Stimulated activated CD4-positive, alpha-beta T cell treated with anti-CD3 and anti-CD28 coated beads, Interleukin-4, amount 100 ng/mL, for 24 hours (primary cell): ENCODE measurements at regions not wholly inside any gene's neighbourhood (a gene's known extent, or its start where the extent isn't known, plus 50 kb on each side); places are given as distances from the start of the nearest gene placed in this dataset.
"Not testable (repeated sequence)": the region's sequence is repeated elsewhere in the genome, so short reads cannot be mapped to it uniquely, and the experiment has no call there.

Source experiments
- DNase-seq: peaks from one replicate; pipeline ENCODE4 v3.0.0-alpha.2; 2020

DNA sequence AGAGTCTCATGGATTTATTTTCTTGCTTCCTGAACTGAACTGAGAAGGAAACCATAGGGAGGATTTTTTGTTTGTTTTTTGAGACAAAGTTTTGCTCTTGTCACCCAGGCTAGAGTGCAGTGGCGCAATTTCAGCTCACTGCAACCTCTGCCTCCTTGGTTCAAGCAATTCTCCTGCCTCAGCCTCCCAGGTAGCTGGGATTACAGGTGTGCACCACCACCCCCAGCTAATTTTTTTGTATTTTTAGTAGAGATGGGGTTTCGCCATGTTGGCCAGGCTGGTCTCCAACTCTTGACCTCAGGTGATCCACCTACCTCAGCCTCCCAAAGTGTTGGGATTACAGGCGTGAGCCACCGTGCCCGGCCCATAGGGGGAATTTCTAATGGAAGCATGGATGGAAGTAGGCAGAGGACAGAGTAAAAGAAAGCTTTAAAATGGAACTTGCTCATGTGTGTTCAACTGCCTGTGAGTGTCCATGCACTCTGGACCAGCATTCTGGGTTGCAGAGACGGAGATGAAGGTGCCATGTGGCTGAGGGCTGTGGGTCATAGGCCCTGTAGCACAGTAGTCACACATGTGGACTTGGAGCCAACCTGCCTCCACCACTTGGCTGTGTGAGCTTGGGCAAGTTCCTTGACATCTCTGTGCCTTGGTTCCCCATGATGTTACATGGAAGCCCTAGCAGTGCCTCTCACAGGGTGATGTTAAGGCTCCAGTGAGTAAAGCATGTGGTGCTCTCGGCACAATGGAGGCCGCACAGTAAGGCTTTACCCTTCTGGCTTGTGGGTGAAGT is 68.5 kb upstream of the ID2 start:
- DNase-seq = not testable (repeated sequence)

DNA sequence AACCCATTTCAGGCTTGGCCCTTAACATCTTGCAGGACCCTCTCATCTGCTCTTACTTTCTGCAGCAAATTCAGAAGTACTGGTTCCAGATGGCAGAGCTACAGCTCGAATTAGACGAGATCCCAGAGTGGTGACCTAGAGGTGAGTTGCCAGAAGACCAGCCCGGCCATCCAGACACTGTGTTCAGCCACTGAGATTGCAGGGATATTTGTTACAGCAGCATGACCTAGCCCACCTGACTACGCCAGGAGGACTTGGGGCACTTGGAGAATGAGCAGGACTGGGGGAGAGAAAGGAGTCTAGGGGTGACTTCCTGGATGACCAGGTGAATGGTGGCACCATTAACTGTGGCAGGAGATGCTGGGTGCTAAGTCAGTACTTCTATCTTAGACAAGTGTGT is 67.2 kb upstream of the ID2 start:
- no peak for DNase-seq

DNA sequence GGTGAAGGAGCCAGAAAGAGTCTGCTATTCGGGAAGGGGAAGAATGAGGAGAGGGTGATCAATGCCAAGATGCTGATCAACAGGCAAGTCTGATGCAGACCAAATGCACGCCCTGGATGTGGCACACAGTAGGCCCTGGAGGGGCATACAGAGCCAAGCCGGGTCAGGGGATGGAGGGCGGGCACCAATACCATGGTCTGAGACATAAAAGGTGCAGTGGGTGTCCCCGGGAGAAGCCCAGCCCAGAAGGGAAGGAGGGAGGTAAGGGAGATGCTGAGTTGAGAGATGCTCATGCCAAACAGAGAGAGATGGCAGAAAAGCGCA is 66.6 kb upstream of the ID2 start:
- no peak for DNase-seq

DNA sequence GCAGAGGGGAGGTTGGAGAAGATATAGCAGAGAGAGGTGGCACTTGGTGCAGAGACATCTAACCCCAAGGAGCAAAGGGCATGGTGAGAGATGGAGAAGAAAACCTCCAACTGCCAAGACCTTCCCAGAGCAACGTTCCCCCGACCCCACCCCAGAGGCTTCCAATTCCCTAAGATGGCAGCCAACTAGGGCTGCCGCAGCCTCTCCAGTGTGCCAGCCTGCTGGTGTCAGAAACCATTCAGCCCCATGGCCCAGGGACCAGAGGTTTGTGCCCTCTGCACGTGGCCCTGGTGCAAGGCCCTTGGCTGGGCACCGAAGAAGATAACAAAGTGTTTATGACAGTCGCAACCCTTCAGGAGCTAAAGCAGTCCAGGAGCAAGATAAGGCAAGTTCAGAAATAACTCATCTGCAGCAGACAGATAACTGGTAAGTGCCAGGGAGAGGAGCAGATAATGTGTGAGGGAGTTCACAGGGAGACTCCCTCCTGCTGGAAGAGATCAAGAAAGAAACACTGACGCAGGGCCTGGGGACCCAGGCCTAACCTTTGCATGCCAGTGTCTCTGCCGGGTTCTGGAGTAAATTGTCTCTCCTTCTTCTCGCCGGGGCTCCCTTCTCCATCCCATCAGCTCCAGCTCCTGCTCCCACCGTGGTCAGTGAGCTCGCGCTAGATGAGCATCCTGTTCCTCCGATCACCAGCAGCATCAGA is 66.1 kb upstream of the ID2 start:
- DNase-seq = no peak

DNA sequence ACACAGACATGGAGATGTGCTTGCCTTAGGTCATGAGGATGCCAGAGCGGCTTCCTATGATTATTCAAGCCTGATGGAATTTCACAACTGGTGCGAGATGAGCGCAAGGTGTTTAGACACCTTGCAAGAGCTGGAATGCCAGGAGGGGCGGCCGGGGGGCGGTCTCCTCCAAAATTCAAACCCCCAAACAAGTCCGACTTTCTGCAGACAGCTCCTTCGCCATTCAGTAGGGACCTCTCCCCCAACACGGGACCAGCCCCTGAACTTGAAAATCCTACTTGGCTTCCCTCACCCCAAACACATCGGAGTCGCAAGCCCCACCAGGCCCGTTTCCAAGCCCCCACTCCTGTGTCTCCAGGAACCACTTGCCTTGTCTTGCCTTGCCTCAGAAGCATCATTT is 64.8 kb upstream of the ID2 start:
- no peak for DNase-seq

DNA sequence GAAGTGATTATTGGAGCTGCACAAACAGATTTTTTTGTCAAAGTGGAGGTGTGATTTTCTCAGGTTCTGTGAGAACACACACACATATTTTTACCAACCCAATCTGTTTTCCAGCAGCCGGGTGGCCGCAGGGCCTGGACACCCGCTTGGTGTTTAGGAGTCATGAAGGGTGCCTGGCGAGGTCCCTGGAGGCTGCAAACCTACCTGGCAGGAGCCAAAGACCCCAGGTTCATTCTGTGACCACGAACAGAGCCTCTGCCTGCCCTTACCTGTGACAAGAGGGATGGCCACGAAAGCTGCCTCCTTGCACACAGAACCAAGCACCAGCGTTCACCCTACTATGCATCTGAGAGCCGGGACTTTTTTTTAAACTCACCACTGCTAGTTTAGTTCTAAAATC is 64.3 kb upstream of the ID2 start:
- DNase-seq = no peak

DNA sequence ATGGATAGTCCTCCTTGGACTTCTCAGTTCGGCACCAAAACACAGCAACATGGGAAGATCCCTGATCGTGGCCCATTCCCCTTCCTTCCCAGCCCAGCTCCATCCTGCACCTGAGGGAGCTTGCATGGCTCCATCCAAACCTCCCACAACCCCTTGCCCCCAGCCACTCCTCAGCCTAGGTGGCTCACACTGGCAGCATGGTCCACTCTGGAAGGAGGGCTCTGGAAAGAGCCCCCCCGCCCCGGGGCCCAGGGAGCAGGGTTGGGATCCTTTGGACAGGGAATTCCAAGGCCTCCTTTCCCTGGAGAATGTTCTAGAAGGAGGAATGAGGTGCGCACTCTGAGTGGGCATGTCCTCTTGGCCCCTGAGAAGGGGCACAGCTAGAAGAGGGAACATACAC is 62.8 kb upstream of the ID2 start:
- DNase-seq = no peak

DNA sequence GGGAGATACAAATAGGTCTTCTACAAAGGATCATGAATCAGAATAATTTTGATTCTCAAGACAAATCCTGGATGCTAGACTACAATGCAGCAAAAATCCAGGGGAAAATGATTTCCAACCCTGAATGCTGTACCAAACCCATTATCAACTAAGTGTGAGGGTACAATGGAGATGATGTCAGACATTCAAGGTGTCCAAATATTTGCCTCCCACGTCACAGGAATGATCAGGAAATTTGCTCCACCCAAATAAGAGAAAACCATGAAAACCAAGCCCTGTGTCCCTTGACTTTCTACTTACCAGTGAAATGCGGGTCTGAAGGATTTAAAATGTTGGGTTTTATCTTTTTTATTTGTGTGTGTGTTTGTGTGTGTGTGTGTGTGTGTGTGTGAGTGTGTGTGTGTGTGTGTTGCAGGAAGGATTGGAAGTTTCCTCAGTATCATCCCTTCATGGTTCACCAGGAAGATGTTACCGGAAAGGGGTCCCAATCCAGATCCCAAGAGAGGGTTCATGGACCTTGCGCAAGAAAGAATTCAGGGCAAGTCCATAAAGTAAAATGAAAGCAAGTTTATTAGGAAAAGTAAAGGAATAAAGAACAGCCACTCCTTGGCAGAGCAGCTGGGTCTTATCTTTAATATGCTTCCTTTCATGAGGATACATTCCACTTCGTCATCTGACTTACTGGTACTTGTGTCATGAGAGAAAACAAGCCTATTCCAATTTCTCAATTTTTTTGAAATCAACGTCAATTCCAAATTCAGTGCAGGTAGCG is 61.1 kb upstream of the ID2 start:
- DNase-seq = no peak

DNA sequence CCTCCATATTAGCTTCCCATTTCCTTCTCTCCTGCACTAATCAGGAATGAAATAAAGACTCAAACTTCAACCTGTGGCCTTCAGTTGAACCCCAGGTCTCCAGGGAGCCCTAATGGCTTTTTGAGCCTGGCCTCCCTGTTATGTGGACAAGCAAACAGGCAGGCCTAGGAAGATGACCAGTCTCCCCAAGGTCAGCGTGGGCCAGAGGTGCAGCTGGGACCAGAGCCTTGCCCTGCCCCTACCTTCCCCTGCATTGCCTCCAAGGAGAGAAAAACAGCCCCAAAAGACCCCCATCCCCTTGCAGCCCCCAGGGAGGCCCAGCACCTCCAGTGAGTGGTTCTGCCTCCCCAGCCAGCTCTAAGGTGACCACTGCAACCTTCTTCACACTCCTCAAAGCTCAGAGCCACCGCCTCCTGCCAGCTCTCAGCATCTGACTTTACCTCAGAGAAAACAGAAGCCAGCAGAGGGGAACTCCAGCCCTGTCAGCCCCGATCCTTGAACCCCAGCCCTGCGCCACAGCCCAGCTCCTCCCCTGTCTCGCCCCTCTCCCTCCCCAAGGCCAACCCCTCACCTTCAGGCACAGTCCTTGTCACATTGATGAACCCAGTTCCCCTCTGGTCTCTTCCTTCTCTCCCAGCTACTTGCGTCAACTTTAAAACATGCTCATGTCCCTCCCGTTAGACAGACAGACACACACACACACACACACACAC is 59.5 kb upstream of the ID2 start:
- no peak for DNase-seq

DNA sequence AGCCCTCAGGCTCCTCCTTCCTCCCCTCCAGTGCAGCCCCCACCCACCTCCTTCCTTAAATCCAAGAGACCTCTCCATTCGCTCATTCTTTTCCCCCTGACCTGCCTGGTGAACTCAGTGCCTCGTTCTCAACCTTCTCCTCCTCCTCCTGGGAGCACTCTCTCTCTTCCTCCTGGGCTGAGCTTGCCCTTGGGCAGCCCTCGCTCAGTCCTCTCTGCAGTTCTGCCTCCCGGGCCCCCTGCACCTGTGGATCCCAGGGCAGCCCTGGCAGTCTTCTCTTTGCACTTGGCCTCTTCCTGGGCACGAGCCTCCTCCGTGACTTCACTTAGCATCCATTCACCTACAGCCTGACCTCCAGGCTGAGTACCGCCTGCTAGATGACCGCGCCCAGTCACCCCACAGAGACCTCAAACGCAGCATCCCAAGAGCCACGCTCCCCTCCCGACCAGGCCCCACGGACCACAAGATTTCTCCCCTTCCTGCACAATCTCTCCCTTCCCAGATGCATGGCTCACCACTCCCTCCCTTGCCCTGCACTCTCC is 58.9 kb upstream of the ID2 start:
- no peak for DNase-seq

DNA sequence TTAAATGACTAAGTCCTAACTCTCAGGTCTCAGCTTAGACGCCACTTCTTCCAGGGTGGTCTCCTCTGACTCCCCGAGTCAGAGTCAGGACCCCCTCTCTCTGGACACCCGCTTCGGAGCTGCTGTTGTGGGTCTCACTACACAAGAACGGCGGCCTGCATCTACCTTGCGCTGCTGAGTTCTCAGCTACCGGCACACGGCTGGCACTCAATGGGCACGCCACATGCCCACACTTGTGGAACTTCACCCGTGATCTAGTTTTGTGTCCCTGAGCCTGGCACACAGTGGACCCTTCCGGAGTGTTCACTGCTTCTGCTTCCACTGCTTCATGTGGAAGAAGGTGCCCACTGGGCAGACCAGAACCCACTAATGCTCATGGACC is 58.3 kb upstream of the ID2 start:
- DNase-seq = no peak

DNA sequence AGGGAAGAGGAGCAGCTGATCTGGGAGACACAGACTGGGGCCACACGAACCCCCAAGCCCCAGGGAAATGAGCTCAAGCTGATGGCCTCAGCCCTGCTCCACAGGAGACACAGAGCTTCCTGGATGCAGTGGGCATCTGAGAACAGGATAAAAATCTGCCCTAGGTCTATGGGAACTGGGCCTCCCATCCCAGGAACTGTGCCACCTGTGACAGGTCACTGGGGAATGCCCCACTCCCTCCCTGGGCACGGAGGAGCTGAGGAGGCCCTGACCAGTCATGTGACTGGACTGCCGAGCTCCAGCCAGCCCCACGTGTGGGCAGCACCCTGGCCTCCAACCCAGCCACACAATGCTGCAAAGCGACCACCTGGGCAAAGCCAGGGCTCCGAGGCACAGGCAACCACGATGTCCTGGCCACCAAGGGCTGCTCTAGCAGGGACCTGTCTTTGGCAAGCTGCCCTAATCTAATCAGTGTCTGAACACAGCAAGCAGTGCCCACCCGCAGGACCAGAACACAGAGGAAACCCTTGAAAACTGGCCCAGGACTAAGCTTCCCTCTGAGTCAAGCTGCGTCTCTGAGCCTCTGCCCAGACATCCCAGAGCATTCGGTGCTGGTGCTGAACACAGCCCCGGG is 57.8 kb upstream of the ID2 start:
- no peak for DNase-seq

DNA sequence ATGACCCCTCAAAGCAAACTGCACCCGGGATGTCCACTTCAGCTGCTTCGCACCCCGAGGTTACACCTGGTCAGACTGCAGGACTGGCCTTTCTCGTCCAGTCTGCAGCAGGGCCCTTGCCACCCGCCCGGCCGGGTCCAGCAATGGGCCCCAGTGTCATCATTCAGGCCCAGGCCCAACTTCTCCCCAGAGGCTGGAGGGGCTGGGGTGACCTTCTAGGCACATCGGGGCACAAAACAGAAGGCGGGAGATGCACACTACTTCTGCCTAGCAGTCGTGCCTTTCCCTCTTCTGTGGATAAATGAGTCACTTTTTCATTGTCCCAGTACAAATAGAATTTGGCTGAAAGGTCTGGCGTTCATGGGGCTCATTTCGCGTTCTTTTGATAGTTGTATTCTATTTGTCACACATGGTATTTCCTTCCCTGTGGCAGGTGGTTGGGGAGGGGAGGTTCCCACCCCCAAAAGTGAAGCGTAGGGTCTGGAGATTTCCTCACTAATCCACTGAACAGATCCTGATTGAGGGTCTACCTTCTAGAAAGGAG is 56.9 kb upstream of the ID2 start:
- DNase-seq = no peak

DNA sequence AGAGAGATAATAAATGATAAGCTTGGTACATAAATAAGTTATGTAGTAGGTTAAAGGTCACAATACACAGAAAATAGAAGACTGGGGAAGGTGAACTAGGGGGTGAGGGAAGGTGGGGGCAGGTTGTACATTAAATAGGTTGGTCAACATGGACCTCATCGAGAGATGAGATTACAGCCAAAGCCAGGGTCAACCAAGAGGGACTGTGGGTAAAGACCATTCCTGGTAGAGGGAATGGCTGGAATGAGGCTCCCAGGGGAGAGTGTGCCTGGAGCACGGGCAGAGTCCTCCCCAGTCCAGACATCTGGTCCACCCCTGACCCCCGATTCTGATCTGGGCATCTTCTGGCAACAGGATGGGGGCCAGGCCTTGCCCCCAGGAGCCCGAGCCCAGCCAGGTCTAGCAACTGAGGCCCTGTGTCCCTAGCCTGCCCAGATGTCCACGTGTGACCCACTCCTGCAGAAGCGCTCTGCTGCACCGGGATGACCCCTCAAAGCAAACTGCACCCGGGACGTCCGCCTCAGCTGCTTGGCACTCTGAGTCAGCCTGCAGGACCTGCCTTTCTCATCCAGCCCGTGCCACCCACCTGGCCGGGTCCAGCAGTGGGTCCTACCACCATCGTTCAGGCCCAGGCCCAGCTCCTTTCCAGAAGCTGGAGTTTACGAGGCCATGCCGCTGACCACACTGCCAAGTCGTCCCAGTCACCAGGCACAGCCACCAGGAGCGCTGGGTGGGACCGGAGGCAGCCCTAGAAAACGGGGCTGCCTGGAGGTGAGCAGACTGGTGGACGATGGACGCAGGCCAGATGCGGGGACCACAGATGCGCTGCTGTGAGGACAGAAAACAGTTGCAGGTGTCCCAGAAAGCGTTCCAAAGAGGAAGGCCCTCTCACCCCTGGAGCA is 56.2 kb upstream of the ID2 start:
- no peak for DNase-seq

DNA sequence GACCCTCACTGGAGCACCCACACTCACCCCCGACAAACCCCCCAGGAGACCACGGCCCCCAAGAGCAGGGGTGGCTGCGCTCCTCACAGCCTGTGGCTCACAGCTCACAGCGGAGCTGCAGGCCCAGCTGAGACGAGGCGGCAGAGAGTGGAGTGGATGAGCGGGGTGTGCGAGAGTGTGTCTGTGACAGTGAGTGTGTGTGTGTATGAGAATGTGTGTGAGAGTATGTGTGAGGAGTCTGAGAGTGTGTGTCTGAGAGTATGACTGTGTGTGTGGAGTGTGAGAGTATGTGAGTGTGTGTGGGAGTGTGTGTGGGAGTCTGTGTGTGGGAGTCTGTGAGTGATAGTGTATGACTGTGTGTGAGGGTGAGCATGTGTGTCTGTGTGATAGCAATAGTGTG is 55.3 kb upstream of the ID2 start:
- no peak for DNase-seq

DNA sequence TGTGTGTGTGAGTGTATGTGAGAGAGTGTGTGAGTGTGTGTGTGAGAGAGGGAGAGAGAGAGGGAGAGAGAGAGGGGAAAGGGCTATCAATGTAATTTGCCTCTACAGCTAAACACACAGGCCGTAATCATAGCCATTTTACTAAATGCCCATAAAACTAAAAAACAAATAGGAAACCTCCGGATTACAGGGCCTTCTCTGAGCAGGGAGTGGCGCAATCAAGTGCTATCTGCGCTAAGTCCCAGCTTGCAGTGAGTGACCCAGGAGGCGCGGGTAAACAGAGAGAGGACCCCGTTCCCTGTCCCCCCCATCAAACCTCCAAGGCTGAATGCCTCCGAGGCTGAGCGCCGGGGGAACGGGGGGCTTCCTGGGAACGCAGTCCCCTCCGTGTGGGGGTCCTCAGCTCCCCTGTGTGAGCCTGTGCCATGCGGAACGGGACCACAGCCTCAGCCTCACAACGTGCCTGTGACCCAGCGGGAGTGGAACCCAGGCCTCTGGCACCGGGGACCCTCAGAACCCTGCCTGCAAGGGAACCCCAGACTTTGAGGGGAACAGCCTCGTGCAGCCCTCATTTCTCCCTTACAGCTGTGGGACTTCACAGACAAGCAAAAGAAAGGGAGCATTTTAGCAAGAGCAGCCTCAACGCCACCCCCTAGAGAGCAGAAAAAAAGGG is 54.7 kb upstream of the ID2 start:
- DNase-seq = no peak

DNA sequence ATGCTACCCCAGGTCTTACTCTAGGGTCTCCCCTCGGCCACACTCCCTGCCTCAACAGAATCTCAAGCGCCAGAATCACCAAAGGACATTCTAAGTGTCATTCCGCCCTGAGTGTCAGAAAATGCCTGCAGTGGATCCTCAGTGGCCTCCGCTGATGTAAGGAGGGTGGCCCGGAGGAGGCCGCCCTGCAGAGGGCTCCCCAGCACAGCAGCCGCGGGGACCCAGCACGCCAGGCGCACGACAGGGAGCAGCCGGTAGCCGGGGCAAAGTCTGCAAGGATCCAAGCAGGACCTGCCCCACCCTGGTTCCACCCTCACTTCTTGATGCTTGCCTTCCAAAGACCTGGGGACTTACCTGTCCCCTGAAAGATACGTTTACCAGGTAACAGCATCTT is 54.2 kb upstream of the ID2 start:
- DNase-seq = no peak

DNA sequence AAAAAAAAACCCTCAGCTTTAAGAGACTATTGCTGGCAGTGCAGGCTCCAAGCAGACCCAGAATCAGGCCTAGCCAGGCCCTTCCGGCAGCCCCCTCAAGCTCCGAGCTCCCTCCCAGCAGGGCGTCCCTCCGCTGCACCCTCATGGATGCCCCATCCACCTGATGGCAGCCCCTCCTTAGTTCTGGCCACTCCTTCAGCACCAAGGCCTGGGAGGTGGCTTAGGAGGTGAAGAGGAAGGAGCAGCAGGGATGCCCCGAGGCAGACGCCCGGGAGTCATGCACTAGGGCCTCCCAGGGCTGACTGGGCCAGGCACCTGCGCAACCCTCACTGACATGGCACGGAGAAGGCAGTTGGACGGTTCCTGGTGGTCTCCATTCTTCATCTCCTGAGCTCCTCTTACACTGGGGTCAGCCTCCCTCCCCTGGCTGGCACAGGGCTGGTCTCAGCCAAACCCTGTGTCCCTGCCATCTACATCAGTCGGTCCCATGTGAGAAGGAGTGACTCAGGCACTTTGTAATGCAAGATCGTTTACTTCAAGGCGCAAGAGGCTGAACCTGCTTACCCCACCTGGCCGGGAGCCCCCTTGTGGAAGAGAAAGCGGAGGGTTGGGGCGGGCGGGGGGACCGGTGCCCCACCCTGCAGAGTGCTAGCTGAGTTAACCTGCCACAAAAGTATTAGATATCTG is 53.5 kb upstream of the ID2 start:
- no peak for DNase-seq

DNA sequence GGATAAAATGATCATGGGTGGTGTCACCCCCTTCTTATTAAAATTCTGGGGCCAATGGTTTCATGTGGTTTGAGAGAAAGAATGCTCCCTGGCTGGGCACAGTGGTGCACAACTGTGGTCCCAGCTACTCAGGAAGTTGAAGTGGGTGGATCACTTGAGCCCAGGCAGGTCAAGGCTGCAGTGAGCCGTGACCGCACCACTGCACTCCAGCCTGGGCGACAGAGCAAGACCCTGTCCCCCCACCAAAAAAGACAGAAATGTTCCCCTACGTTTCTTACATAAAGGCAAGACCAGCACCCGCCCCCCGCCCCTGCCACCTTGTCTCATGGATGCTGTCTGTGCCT is 53.0 kb upstream of the ID2 start:
- no peak for DNase-seq

DNA sequence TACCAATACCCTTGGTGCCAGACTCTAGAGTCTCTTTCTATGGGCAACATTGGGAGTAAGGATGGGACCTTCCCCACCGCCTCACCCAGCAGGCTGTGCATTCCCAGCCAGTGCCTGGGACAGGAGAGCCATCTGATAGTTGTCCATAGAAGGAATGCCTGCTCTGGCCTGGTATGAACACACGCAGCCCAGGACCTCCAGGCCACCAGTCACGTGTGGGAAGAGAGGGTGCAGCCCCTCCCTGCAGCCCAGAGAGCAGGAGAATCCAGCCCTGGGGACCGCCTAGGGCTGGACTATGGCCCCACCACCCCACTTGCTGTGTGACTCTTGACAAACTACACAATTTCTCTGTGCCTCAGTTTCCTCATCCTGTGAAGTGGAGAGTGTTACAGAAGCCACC is 52.5 kb upstream of the ID2 start:
- DNase-seq = no peak
